PFSK-1 (cell line): ENCODE measurements at regions not wholly inside any gene's neighbourhood (a gene's known extent, or its start where the extent isn't known, plus 50 kb on each side); places are given as distances from the start of the nearest gene placed in this dataset.

Experiments
- FOXP2 ChIP-seq: optimal IDR thresholded peaks from 2 replicates; pipeline ENCODE3; 2011; ENCODE audit warnings: borderline replicate concordance, control low read depth, inconsistent platforms; ENCODE audit not compliant: insufficient read depth; ENCODE audit errors: extremely low read length, extremely low read depth
- POLR2AphosphoS5 ChIP-seq: IDR thresholded peaks from 2 replicates; pipeline ENCODE4 v1.6.1; 2012; ENCODE audit warnings: low read depth, mild to moderate bottlenecking, control low read depth, low read length, moderate library complexity
- SIN3A ChIP-seq: IDR thresholded peaks from 2 replicates; pipeline ENCODE4 v1.6.1; 2012; ENCODE audit warnings: mild to moderate bottlenecking, low read length, moderate library complexity, borderline replicate concordance; ENCODE audit not compliant: insufficient read depth
- TAF1 ChIP-seq: IDR thresholded peaks from 2 replicates; pipeline ENCODE4 v1.6.1; 2012; ENCODE audit warnings: low read length, control low read depth, borderline replicate concordance; ENCODE audit not compliant: insufficient read depth
- TF ChIP-seq, protein P1 (sequence below), 2 experiments: IDR thresholded peaks; 2 replicates each; pipeline versions ENCODE4 v1.6.1 to v1.8.0; 2011 to 2012; ENCODE audit warnings: low read depth in 2 of 2, low read length in 2 of 2, control low read depth in 1 of 2, inconsistent platforms in 1 of 2, mild to moderate bottlenecking in 1 of 2, moderate library complexity in 1 of 2; ENCODE audit not compliant: insufficient read depth in 1 of 2

DNA sequence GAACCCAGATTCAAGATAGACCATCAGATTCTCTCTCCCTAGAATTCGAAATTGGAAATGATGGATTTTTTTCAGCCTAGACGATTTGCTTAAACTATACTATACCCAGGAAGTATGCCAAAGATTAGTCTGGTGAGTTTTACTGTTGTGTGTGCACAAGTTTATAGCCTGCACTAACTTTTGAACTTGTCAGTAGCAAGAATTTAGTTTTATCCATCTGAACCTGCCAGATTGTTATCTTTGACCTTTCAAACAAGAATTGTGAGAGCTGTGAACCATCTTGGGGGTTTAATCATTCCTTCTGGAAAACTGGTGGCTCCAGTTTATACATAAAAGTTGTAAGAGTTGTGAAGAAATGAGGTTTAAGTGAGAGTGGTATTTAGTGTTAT, 243.5 kb upstream of the DAAM1 start:
- TF ChIP-seq, protein P1, sequence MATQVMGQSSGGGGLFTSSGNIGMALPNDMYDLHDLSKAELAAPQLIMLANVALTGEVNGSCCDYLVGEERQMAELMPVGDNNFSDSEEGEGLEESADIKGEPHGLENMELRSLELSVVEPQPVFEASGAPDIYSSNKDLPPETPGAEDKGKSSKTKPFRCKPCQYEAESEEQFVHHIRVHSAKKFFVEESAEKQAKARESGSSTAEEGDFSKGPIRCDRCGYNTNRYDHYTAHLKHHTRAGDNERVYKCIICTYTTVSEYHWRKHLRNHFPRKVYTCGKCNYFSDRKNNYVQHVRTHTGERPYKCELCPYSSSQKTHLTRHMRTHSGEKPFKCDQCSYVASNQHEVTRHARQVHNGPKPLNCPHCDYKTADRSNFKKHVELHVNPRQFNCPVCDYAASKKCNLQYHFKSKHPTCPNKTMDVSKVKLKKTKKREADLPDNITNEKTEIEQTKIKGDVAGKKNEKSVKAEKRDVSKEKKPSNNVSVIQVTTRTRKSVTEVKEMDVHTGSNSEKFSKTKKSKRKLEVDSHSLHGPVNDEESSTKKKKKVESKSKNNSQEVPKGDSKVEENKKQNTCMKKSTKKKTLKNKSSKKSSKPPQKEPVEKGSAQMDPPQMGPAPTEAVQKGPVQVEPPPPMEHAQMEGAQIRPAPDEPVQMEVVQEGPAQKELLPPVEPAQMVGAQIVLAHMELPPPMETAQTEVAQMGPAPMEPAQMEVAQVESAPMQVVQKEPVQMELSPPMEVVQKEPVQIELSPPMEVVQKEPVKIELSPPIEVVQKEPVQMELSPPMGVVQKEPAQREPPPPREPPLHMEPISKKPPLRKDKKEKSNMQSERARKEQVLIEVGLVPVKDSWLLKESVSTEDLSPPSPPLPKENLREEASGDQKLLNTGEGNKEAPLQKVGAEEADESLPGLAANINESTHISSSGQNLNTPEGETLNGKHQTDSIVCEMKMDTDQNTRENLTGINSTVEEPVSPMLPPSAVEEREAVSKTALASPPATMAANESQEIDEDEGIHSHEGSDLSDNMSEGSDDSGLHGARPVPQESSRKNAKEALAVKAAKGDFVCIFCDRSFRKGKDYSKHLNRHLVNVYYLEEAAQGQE (IDR thresholded peaks at IDR 0.05; ENCODE audit: insufficient read depth in 1 of 2, low read depth in 2 of 2, low read length in 2 of 2) = no peak
- TF ChIP-seq SIN3A = no peak
- TF ChIP-seq TAF1 = no peak
- TF ChIP-seq POLR2AphosphoS5 = no peak
- TF ChIP-seq FOXP2 = no peak
